ENCODE measurements at regions not wholly inside any gene's neighbourhood (a gene's known extent, or its start where the extent isn't known, plus 50 kb on each side); places are given as distances from the start of the nearest gene placed in this dataset.

- Mint-ChIP-seq H3K27ac (no peak overlapping the region), H3K27me3 (ENCODE audit: insufficient read depth, low read depth, poor library complexity) (no peaks in the 10 kb centered on the region), H3K9me3 (no peaks in the 10 kb centered on the region; the same call in 2 of the 3 replicates), H3K4me3 (no peak overlapping the region), H3K36me3 (ENCODE audit: low read depth) (no peaks in the 10 kb centered on the region), H3K4me1 (no peaks in the 10 kb centered on the region; the same call in 2 of the 3 replicates)
- no peaks in the 10 kb centered on the region for H3K9me2 ChIP-seq (ENCODE audit: insufficient read depth)
- H3K27me3 ChIP-seq (ENCODE audit: insufficient read depth), result no peaks in the 10 kb centered on the region
- H3K4me1 ChIP-seq (ENCODE audit: insufficient read depth), result no peaks in the 10 kb centered on the region
- no peaks in the 10 kb centered on the region for H4K20me1 ChIP-seq (replicated peaks; ENCODE audit: insufficient read depth)
- TF ChIP-seq REST (IDR thresholded peaks at IDR 0.05; ENCODE audit: unreplicated experiment), result no peak
- TF ChIP-seq EZH2 (IDR thresholded peaks at IDR 0.05; ENCODE audit: low read depth, unreplicated experiment), result no peak
- no peak for TF ChIP-seq STAT1 (IDR thresholded peaks at IDR 0.05; ENCODE audit: unreplicated experiment)
- TF ChIP-seq POLR2AphosphoS5 (IDR thresholded peaks at IDR 0.05; ENCODE audit: low read depth), result no peak
- TF ChIP-seq CTCF (conservative IDR thresholded peaks at IDR 0.05; ENCODE audit: low read depth in 2 of 2), result no peak
- no peak for TF ChIP-seq EZH2phosphoT487 (IDR thresholded peaks at IDR 0.05; ENCODE audit: unreplicated experiment)
- no peak for TF ChIP-seq CREB1 (CRISPR knock-in tag; IDR thresholded peaks at IDR 0.05; ENCODE audit: low read depth)
- no peak for TF ChIP-seq JUNB (IDR thresholded peaks at IDR 0.05; ENCODE audit: unreplicated experiment)
- no peak for TF ChIP-seq ZNF462 (CRISPR knock-in tag; IDR thresholded peaks at IDR 0.05)
- TF ChIP-seq ZNF114 (CRISPR knock-in tag; IDR thresholded peaks at IDR 0.05), result no peak
- TF ChIP-seq ETS1 (IDR thresholded peaks at IDR 0.05), result no peak
- no peak overlapping the region for H3K4me2 ChIP-seq
- ATAC-seq (no peak), DNase-seq (ENCODE audit: low spot score) (no peak)
- H3K4me3 ChIP-seq, result no peak overlapping the region
- no peaks in the 10 kb centered on the region for H3K36me3 ChIP-seq (ENCODE audit: insufficient read depth)
- H3K27ac ChIP-seq (ENCODE audit: low read depth), result no peak overlapping the region
- no peaks in the 10 kb centered on the region for H3K79me2 ChIP-seq (replicated peaks; ENCODE audit: insufficient read depth)
- H3F3A ChIP-seq (replicated peaks; ENCODE audit: low read depth), result no peaks in the 10 kb centered on the region
- no peak overlapping the region for H2AFZ ChIP-seq
Measured at GRCh38 chr2:216992056-216992675, 132.3 kb upstream of the TNP1 start.
